IMR-90 (cell line): ENCODE measurements at regions not wholly inside any gene's neighbourhood (a gene's known extent, or its start where the extent isn't known, plus 50 kb on each side); places are given as distances from the start of the nearest gene placed in this dataset.

ENCODE experiments used
- ATAC-seq: fragments of 200-7000 bp; cut with Tn5 transposase; 2 replicates; pipeline ENCODE4 v1.9.1; 2020; ENCODE audit warnings: low read depth, mild to moderate bottlenecking, moderate library complexity
- BruUV-seq: library from RNA; stranded (reverse); fragments of 400-500 nt; replicated peaks from 2 replicates; lab custom pipeline; 2021; lab: Mats Ljungman, UMichigan
- CTCF ChIA-PET: fragments of 300-600 bp; formaldehyde crosslinking; extraction: SDS; loops from one replicate; lab custom pipeline; 2021; ENCODE audit warnings: antibody characterized with exemption; lab: Yijun Ruan, JAX
- POLR2A ChIA-PET: fragments of 300-600 bp; sonication (Branson Sonifier 250); formaldehyde crosslinking; loops from one replicate; lab custom pipeline; 2022; ENCODE audit warnings: antibody characterized with exemption; ENCODE audit not compliant: unreplicated experiment; lab: Charles Lee
- DNase-seq: peaks from one replicate; pipeline ENCODE4 v3.0.0; 2013
- H2AFZ ChIP-seq: replicated peaks from 2 replicates; pipeline ENCODE3; 2013; ENCODE audit warnings: low read length, mild to moderate bottlenecking; ENCODE audit not compliant: poor library complexity
- H2AK5ac ChIP-seq: 2 replicates; pipeline ENCODE4 v1.6.1; 2013; ENCODE audit warnings: low read depth, low read length, inconsistent platforms
- H2AK9ac ChIP-seq: replicated peaks from 2 replicates; pipeline ENCODE3; 2013; ENCODE audit warnings: mild to moderate bottlenecking, low read depth, low read length, moderate library complexity; ENCODE audit not compliant: poor library complexity
- H2BK120ac ChIP-seq: 2 replicates; pipeline ENCODE4 v1.6.1; 2013; ENCODE audit warnings: low read depth, low read length, inconsistent platforms
- H2BK15ac ChIP-seq: 3 replicates; pipeline ENCODE4 v1.6.1; 2013; ENCODE audit warnings: low read depth, low read length, inconsistent platforms
- H2BK20ac ChIP-seq: 2 replicates; pipeline ENCODE4 v1.6.1; 2013; ENCODE audit warnings: low read depth, mild to moderate bottlenecking, inconsistent platforms, low read length, moderate library complexity
- H2BK5ac ChIP-seq: 2 replicates; pipeline ENCODE4 v1.6.1; 2013; ENCODE audit warnings: mild to moderate bottlenecking, low read depth, low read length, inconsistent platforms; ENCODE audit not compliant: poor library complexity, severe bottlenecking
- H3K14ac ChIP-seq: replicated peaks from 2 replicates; pipeline ENCODE4 v1.6.1; 2013; ENCODE audit warnings: low read depth, low read length, inconsistent platforms
- H3K18ac ChIP-seq: 2 replicates; pipeline ENCODE4 v1.6.1; 2013; ENCODE audit warnings: low read depth, low read length, control low read depth
- H3K23ac ChIP-seq: 2 replicates; pipeline ENCODE4 v1.6.1; 2013; ENCODE audit warnings: low read depth, low read length, inconsistent platforms
- H3K27ac ChIP-seq: 2 replicates; pipeline ENCODE4 v1.5.1; 2013; ENCODE audit warnings: mild to moderate bottlenecking, control low read depth, low read length; ENCODE audit not compliant: insufficient read depth
- H3K27me3 ChIP-seq: 2 replicates; pipeline ENCODE4 v1.6.1; 2013; ENCODE audit warnings: low read length; ENCODE audit not compliant: control insufficient read depth, insufficient read depth
- H3K36me3 ChIP-seq: 2 replicates; pipeline ENCODE4 v1.6.1; 2013; ENCODE audit warnings: low read length, mixed read lengths; ENCODE audit not compliant: control insufficient read depth, insufficient read depth
- H3K4ac ChIP-seq: 2 replicates; pipeline ENCODE4 v1.6.1; 2013; ENCODE audit warnings: low read depth, low read length, inconsistent platforms
- H3K4me1 ChIP-seq: 2 replicates; pipeline ENCODE4 v1.6.1; 2013; ENCODE audit warnings: low read length, mixed read lengths; ENCODE audit not compliant: control insufficient read depth, insufficient read depth
- H3K4me2 ChIP-seq: 2 replicates; pipeline ENCODE4 v1.6.1; 2013; ENCODE audit warnings: low read depth, mild to moderate bottlenecking, control low read depth, low read length, moderate library complexity
- H3K4me3 ChIP-seq: 2 replicates; pipeline ENCODE4 v1.5.1; 2013; ENCODE audit warnings: low read depth, mild to moderate bottlenecking, control low read depth, low read length, moderate library complexity; ENCODE audit not compliant: insufficient read depth
- H3K56ac ChIP-seq: 2 replicates; pipeline ENCODE4 v1.6.1; 2013; ENCODE audit warnings: low read length, inconsistent platforms; ENCODE audit not compliant: insufficient read depth; ENCODE audit errors: extremely low read depth
- H3K79me1 ChIP-seq, 2 experiments: 2 replicates each; pipeline ENCODE4 v1.6.1; 2013; ENCODE audit warnings: low read length in 2 of 2, inconsistent platforms in 1 of 2, low read depth in 1 of 2
- H3K9ac ChIP-seq: 2 replicates; pipeline ENCODE4 v1.6.1; 2013; ENCODE audit warnings: low read depth, low read length, control low read depth
- H3K9me1 ChIP-seq: 2 replicates; pipeline ENCODE4 v1.6.1; 2013; ENCODE audit warnings: low read length, inconsistent platforms; ENCODE audit not compliant: insufficient read depth
- H3K9me3 ChIP-seq: 2 replicates; pipeline ENCODE4 v1.6.1; 2013; ENCODE audit warnings: low read length; ENCODE audit not compliant: control insufficient read depth, insufficient read depth
- H4K20me1 ChIP-seq: 2 replicates; pipeline ENCODE4 v1.6.1; 2013; ENCODE audit warnings: low read length, inconsistent platforms; ENCODE audit not compliant: insufficient read depth
- H4K5ac ChIP-seq: 2 replicates; pipeline ENCODE4 v1.6.1; 2013; ENCODE audit warnings: mild to moderate bottlenecking, low read depth, low read length, control low read depth
- H4K8ac ChIP-seq, 2 experiments: 2 replicates each; pipeline ENCODE4 v1.6.1; 2013; ENCODE audit warnings: low read depth in 2 of 2, low read length in 2 of 2, control low read depth in 1 of 2, inconsistent platforms in 1 of 2
- H4K91ac ChIP-seq: 2 replicates; pipeline ENCODE4 v1.6.1; 2013; ENCODE audit warnings: low read depth, low read length, inconsistent platforms; ENCODE audit not compliant: insufficient read depth
- CEBPB ChIP-seq: IDR thresholded peaks from 2 replicates; pipeline ENCODE4 v1.6.1; 2012; ENCODE audit warnings: low read depth, low read length, improper control_type of control experiment
- CHD1 ChIP-seq: IDR thresholded peaks from 2 replicates; pipeline ENCODE4 v1.6.1; 2012; ENCODE audit warnings: low read depth, low read length, improper control_type of control experiment
- MAFK ChIP-seq: IDR thresholded peaks from 2 replicates; pipeline ENCODE4 v1.6.1; 2012; ENCODE audit warnings: low read depth, low read length, improper control_type of control experiment
- RAD21 ChIP-seq: IDR thresholded peaks from 2 replicates; pipeline ENCODE4 v1.6.1; 2012; ENCODE audit warnings: low read length, improper control_type of control experiment
- RFX5 ChIP-seq: IDR thresholded peaks from 2 replicates; pipeline ENCODE4 v1.8.0; 2012; ENCODE audit warnings: low read depth, mild to moderate bottlenecking, low read length, moderate library complexity
- WGBS, 2 experiments: methylation state at CpG; one replicate each; pipeline versions ENCODE4 v1.1.5 to v1.1.7; 2013; ENCODE audit warnings: missing lambda C conversion rate in 2 of 2; ENCODE audit not compliant: insufficient read length in 1 of 2; ENCODE audit errors: extremely low coverage in 2 of 2; 5-methylcytosine and 5-hydroxymethylcytosine counted together
- dilution Hi-C: fragments of 300-500 bp; cut with HindIII; formaldehyde crosslinking; loops from one replicate; pipeline ENCODE4 v1.14.3; 2018; ENCODE audit warnings: low sequenced_read_pairs; ENCODE audit not compliant: unreplicated experiment
- in situ Hi-C: fragments of 300-500 bp; cut with MboI; formaldehyde crosslinking; loops from 3 replicates; pipeline ENCODE4 v1.14.3; 2019; ENCODE audit warnings: low sequenced_read_pairs, inconsistent platforms, mixed read lengths
- intact Hi-C: fragments of 100-400 bp; cut with micrococcal nuclease; formaldehyde crosslinking; loops from 2 replicates; pipeline ENCODE4 v1.10.0; 2022

GRCh38 chr2:52629944-52630343 is 1137.7 kb upstream of the CHAC2 start:
- no peaks in the 10 kb centered on the region for H3K4me1 ChIP-seq
- BruUV-seq, result no TSS peak
- ATAC-seq, result no peak
- no peak overlapping the region for H3K56ac ChIP-seq
- in situ Hi-C loops (no loop called here), intact Hi-C loops (no loop called here), dilution Hi-C loops (no loop called here)
- no peak overlapping the region for H3K4me2 ChIP-seq
- no peak for DNase-seq
- no peak overlapping the region for H4K5ac ChIP-seq
- H3K9ac ChIP-seq, result no peak overlapping the region
- H2AK9ac ChIP-seq, result no peak overlapping the region
- no peaks in the 10 kb centered on the region for H3K9me1 ChIP-seq
- H3K14ac ChIP-seq, result no peak overlapping the region
- H2BK5ac ChIP-seq, result no peak overlapping the region
- no peak overlapping the region for H2AK5ac ChIP-seq
- no peaks in the 10 kb centered on the region for H3K36me3 ChIP-seq
- no peak overlapping the region for H4K91ac ChIP-seq
- H3K23ac ChIP-seq, result no peak overlapping the region
- H2BK15ac ChIP-seq, result no peak overlapping the region
- 95% methylated on average over 5 of the region's 11 CpGs; no CpG with 5 or more reads in 1 of the 2 experiments for WGBS, 2 experiments
- no peak overlapping the region for H3K4ac ChIP-seq
- ChIA-PET CTCF (no interaction called here), POLR2A (no interaction called here)
- no peak overlapping the region for H2BK20ac ChIP-seq
- no peak overlapping the region for H3K18ac ChIP-seq
- TF ChIP-seq RAD21 (no peak), MAFK (no peak), CHD1 (no peak), CEBPB (no peak), RFX5 (no peak)
- H4K8ac ChIP-seq, result no peak overlapping the region
- H3K4me3 ChIP-seq, result no peak overlapping the region
- H3K79me1 ChIP-seq, result no peaks in the 10 kb centered on the region
- no peak overlapping the region for H2AFZ ChIP-seq
- H2BK120ac ChIP-seq, result no peak overlapping the region
- no peaks in the 10 kb centered on the region for H4K20me1 ChIP-seq
- no peak overlapping the region for H3K27ac ChIP-seq
- no peaks in the 10 kb centered on the region for H3K27me3 ChIP-seq
- no peaks in the 10 kb centered on the region; the same call in 1 of the 2 replicates for H3K9me3 ChIP-seq
